WTC11 (cell line): ENCODE measurements at regions not wholly inside any gene's neighbourhood (a gene's known extent, or its start where the extent isn't known, plus 50 kb on each side); places are given as distances from the start of the nearest gene placed in this dataset.

ENCODE experiments used
- ATAC-seq: fragments of 200-7000 bp; cut with Tn5 transposase; 2 replicates; pipeline ENCODE4 v1.10.0; 2021; ENCODE audit warnings: mild to moderate bottlenecking, moderate library complexity
- CTCF ChIA-PET: fragments of 300-600 bp; sonication (Branson Sonifier 250); formaldehyde crosslinking; loops from one replicate; lab custom pipeline; 2021; ENCODE audit warnings: antibody characterized with exemption; lab: Charles Lee
- POLR2A ChIA-PET: fragments of 350-600 bp; sonication (Branson Sonifier 250); formaldehyde crosslinking; loops from one replicate; lab custom pipeline; 2021; ENCODE audit warnings: antibody characterized with exemption; lab: Charles Lee
- DNase-seq: peaks from one replicate; pipeline ENCODE4 v3.0.0; 2021; ENCODE audit warnings: low spot score
- H3K27ac Mint-ChIP-seq: 2 replicates; pipeline ENCODE4 v1.8.0; 2021; ENCODE audit warnings: mixed read lengths
- H3K27me3 Mint-ChIP-seq: 2 replicates; pipeline ENCODE4 v1.8.0; 2021; ENCODE audit warnings: low read depth, mild to moderate bottlenecking, moderate library complexity, mixed read lengths
- H3K36me3 Mint-ChIP-seq: 2 replicates; pipeline ENCODE4 v1.8.0; 2021; ENCODE audit warnings: mixed read lengths
- H3K4me1 Mint-ChIP-seq: 2 replicates; pipeline ENCODE4 v1.8.0; 2022; ENCODE audit warnings: mixed read lengths
- H3K4me3 Mint-ChIP-seq: 2 replicates; pipeline ENCODE4 v1.8.0; 2021; ENCODE audit warnings: mild to moderate bottlenecking, moderate library complexity, mixed read lengths
- H3K9me3 Mint-ChIP-seq: 2 replicates; pipeline ENCODE4 v1.8.0; 2021; ENCODE audit warnings: mixed read lengths
- EMX1 ChIP-seq: fragments of 250-450 bp; sonication (Bioruptor Pico); IDR thresholded peaks from 2 replicates; pipeline ENCODE4 v1.8.0; 2021; ENCODE audit warnings: mild to moderate bottlenecking
- FOXJ3 ChIP-seq: sonication (generic); formaldehyde crosslinking; IDR thresholded peaks from 2 replicates; pipeline ENCODE4 v1.9.0; 2021; ENCODE audit warnings: missing genetic modification reagents, mild to moderate bottlenecking, borderline replicate concordance
- GABPB1 ChIP-seq: sonication (generic); formaldehyde crosslinking; IDR thresholded peaks from 2 replicates; pipeline ENCODE4 v1.8.1; 2023; ENCODE audit warnings: mild to moderate bottlenecking, missing genetic modification reagents
- HMGA2 ChIP-seq: fragments of 250-450 bp; sonication (Bioruptor Pico); IDR thresholded peaks from 2 replicates; pipeline ENCODE4 v1.4.0; 2021; ENCODE audit warnings: mild to moderate bottlenecking, moderate library complexity
- NFE2L1 ChIP-seq: sonication (generic); formaldehyde crosslinking; IDR thresholded peaks from 2 replicates; pipeline ENCODE4 v1.8.1; 2023; ENCODE audit warnings: missing genetic modification reagents
- NR3C1 ChIP-seq: sonication (generic); formaldehyde crosslinking; conservative IDR thresholded peaks from 2 replicates; pipeline ENCODE4 v1.8.1; 2023; ENCODE audit warnings: low read depth, mild to moderate bottlenecking, missing genetic modification reagents
- PRRX2 ChIP-seq: fragments of 250-450 bp; sonication (Bioruptor Pico); IDR thresholded peaks from 2 replicates; pipeline ENCODE4 v1.8.0; 2021; ENCODE audit warnings: mild to moderate bottlenecking
- SOX15 ChIP-seq: fragments of 250-450 bp; sonication (Bioruptor Pico); IDR thresholded peaks from 2 replicates; pipeline ENCODE4 v1.9.0; 2021; ENCODE audit warnings: mild to moderate bottlenecking
- SP1 ChIP-seq: sonication (generic); formaldehyde crosslinking; conservative IDR thresholded peaks from 2 replicates; pipeline ENCODE4 v1.8.1; 2022; ENCODE audit warnings: missing genetic modification reagents
- TP53 ChIP-seq: sonication (generic); formaldehyde crosslinking; IDR thresholded peaks from 2 replicates; pipeline ENCODE4 v1.8.1; 2023; ENCODE audit warnings: mild to moderate bottlenecking, missing genetic modification reagents
- ZNF423 ChIP-seq: fragments of 250-450 bp; sonication (Bioruptor Pico); IDR thresholded peaks from 2 replicates; pipeline ENCODE4 v2.1.2; 2022; ENCODE audit warnings: mild to moderate bottlenecking, moderate library complexity
- TF ChIP-seq, protein P1 (sequence below): fragments of 250-450 bp; sonication (Bioruptor Pico); IDR thresholded peaks from 2 replicates; pipeline ENCODE4 v1.9.0; 2021; ENCODE audit warnings: mild to moderate bottlenecking
- TF ChIP-seq, protein P2 (sequence below): sonication (generic); formaldehyde crosslinking; IDR thresholded peaks from 2 replicates; pipeline ENCODE4 v1.8.1; 2023; ENCODE audit warnings: mild to moderate bottlenecking, missing genetic modification reagents, moderate library complexity
- TF ChIP-seq, protein P3 (sequence below): sonication (generic); formaldehyde crosslinking; IDR thresholded peaks from 2 replicates; pipeline ENCODE4 v1.8.0; 2023; ENCODE audit warnings: missing genetic modification reagents, mild to moderate bottlenecking, borderline replicate concordance
- TF ChIP-seq, protein P4 (sequence below): sonication (generic); formaldehyde crosslinking; conservative IDR thresholded peaks from 2 replicates; pipeline ENCODE4 v1.8.1; 2023; ENCODE audit warnings: mild to moderate bottlenecking, low read depth, missing genetic modification reagents, moderate library complexity
- TF ChIP-seq, protein P5 (sequence below): fragments of 250-450 bp; sonication (Bioruptor Pico); conservative IDR thresholded peaks from 2 replicates; pipeline ENCODE4 v1.9.0; 2021; ENCODE audit warnings: mild to moderate bottlenecking
- TF ChIP-seq, protein P6 (sequence below): sonication (generic); formaldehyde crosslinking; IDR thresholded peaks from 2 replicates; pipeline ENCODE4 v1.8.1; 2022; ENCODE audit warnings: mild to moderate bottlenecking, moderate library complexity, missing genetic modification reagents
- TF ChIP-seq, protein P7 (sequence below): sonication (generic); formaldehyde crosslinking; IDR thresholded peaks from 2 replicates; pipeline ENCODE4 v1.8.1; 2022; ENCODE audit warnings: missing genetic modification reagents, borderline replicate concordance
- TF ChIP-seq, protein P8 (sequence below): sonication (generic); formaldehyde crosslinking; IDR thresholded peaks from 2 replicates; pipeline ENCODE4 v1.8.1; 2023; ENCODE audit warnings: mild to moderate bottlenecking, missing genetic modification reagents, borderline replicate concordance

DNA sequence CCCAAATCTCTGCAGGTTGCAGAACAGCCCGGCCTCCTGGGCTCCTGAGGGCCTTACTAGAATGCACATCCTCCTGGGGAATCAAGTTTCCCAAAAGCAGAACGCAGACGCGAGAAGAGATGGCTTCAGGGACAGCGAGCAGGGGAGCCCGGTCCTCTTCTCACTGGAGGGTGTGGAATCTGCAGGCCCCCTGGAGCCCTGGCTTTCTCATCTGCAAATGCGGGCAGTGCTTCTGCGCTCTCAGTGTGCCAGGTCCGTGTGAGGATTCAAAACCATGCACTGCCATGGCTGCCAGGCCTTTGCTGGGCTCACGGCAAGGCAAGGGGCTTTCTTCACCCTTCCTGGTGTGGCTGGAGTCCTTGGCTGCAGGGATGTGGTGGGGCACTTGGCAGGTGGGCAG is 330.9 kb upstream of the MKI67 start (continued):
- TF ChIP-seq, protein P1, sequence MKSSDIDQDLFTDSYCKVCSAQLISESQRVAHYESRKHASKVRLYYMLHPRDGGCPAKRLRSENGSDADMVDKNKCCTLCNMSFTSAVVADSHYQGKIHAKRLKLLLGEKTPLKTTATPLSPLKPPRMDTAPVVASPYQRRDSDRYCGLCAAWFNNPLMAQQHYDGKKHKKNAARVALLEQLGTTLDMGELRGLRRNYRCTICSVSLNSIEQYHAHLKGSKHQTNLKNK (CRISPR knock-in tag), result no peak
- TF ChIP-seq HMGA2 (CRISPR knock-in tag) (no peak), SOX15 (CRISPR knock-in tag) (no peak), ZNF423 (no peak), NFE2L1 (CRISPR knock-in tag) (no peak)
- TF ChIP-seq, protein P2, sequence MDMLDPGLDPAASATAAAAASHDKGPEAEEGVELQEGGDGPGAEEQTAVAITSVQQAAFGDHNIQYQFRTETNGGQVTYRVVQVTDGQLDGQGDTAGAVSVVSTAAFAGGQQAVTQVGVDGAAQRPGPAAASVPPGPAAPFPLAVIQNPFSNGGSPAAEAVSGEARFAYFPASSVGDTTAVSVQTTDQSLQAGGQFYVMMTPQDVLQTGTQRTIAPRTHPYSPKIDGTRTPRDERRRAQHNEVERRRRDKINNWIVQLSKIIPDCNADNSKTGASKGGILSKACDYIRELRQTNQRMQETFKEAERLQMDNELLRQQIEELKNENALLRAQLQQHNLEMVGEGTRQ (CRISPR knock-in tag), result no peak

DNA sequence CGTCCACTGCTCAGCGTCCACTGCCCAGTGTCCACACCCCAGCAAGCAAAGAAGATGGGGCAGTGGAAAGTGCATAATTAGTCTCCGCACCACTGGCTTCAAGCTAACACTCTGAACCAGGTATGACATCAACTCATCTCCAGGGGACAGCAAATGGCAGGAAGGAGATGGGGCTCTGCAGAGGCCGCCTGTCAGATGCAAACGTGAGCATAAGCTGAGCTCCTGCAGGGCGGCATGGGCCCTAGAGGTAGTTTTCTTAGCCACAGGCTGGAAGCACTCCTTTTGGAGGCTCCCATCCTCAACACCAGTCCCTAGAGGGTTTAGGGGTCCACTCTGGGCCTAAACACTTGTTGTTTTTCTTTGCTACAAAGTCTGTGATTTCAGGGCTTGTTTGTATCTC is 335.8 kb upstream of the MKI67 start:
- peak; percentile 28; the same call in 1 of the 2 replicates for ATAC-seq
- H3K9me3 Mint-ChIP-seq, result peaks cover 17% of the 10 kb centered on the region
- CTCF ChIA-PET, result interaction anchor here (1.3 kb wide), 1 partner anchor 194 kb away, joined by 4 read pairs; no protein-coding TSS in a partner anchor
- no peaks in the 10 kb centered on the region for H3K36me3 Mint-ChIP-seq
- H3K4me1 Mint-ChIP-seq, result peaks cover 14% of the 10 kb centered on the region
- peaks cover 2% of the 10 kb centered on the region; the same call in 1 of the 2 replicates for H3K27me3 Mint-ChIP-seq
- POLR2A ChIA-PET, result no interaction called here
- no peak overlapping the region for H3K4me3 Mint-ChIP-seq
- no peak overlapping the region for H3K27ac Mint-ChIP-seq
- no peak for DNase-seq
- TF ChIP-seq, protein P3, sequence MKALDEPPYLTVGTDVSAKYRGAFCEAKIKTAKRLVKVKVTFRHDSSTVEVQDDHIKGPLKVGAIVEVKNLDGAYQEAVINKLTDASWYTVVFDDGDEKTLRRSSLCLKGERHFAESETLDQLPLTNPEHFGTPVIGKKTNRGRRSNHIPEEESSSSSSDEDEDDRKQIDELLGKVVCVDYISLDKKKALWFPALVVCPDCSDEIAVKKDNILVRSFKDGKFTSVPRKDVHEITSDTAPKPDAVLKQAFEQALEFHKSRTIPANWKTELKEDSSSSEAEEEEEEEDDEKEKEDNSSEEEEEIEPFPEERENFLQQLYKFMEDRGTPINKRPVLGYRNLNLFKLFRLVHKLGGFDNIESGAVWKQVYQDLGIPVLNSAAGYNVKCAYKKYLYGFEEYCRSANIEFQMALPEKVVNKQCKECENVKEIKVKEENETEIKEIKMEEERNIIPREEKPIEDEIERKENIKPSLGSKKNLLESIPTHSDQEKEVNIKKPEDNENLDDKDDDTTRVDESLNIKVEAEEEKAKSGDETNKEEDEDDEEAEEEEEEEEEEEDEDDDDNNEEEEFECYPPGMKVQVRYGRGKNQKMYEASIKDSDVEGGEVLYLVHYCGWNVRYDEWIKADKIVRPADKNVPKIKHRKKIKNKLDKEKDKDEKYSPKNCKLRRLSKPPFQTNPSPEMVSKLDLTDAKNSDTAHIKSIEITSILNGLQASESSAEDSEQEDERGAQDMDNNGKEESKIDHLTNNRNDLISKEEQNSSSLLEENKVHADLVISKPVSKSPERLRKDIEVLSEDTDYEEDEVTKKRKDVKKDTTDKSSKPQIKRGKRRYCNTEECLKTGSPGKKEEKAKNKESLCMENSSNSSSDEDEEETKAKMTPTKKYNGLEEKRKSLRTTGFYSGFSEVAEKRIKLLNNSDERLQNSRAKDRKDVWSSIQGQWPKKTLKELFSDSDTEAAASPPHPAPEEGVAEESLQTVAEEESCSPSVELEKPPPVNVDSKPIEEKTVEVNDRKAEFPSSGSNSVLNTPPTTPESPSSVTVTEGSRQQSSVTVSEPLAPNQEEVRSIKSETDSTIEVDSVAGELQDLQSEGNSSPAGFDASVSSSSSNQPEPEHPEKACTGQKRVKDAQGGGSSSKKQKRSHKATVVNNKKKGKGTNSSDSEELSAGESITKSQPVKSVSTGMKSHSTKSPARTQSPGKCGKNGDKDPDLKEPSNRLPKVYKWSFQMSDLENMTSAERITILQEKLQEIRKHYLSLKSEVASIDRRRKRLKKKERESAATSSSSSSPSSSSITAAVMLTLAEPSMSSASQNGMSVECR (CRISPR knock-in tag), result no peak
- no peak for TF ChIP-seq GABPB1
- TF ChIP-seq, protein P4, sequence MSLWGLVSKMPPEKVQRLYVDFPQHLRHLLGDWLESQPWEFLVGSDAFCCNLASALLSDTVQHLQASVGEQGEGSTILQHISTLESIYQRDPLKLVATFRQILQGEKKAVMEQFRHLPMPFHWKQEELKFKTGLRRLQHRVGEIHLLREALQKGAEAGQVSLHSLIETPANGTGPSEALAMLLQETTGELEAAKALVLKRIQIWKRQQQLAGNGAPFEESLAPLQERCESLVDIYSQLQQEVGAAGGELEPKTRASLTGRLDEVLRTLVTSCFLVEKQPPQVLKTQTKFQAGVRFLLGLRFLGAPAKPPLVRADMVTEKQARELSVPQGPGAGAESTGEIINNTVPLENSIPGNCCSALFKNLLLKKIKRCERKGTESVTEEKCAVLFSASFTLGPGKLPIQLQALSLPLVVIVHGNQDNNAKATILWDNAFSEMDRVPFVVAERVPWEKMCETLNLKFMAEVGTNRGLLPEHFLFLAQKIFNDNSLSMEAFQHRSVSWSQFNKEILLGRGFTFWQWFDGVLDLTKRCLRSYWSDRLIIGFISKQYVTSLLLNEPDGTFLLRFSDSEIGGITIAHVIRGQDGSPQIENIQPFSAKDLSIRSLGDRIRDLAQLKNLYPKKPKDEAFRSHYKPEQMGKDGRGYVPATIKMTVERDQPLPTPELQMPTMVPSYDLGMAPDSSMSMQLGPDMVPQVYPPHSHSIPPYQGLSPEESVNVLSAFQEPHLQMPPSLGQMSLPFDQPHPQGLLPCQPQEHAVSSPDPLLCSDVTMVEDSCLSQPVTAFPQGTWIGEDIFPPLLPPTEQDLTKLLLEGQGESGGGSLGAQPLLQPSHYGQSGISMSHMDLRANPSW, result no peak
- no peak for TF ChIP-seq NR3C1 (CRISPR knock-in tag)
- TF ChIP-seq, protein P5, sequence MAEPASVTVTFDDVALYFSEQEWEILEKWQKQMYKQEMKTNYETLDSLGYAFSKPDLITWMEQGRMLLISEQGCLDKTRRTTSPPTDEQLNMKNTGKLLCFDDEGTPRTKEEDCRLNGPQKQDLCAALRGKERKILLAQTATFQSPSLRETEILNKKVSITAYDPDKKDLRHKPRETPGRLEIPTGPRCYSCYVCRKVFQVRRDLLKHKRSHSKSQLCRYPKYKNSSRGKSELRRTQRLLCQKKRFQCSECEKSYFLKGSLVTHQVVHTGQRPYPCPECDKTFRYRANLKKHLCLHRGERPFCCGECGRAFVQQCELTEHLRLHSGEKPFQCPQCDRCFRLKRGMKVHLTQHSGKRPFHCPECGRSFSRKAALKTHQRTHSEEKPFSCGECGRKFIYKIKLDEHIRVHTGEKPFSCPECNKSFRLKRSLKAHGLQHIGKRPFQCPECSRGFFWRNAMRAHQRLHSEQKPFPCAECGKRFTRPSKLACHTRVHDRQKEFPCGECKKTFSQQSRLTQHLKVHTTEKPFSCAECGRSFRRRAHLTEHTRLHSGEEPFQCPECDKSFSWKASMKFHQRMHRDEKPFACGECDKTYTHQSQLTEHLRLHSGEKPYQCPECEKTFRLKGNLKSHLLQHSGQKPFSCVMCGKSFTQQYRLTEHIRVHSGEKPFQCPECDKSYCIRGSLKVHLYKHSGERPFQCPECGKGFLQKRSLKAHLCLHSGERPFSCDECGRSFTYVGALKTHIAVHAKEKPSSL (CRISPR knock-in tag), result no peak
- TF ChIP-seq FOXJ3 (CRISPR knock-in tag), result no peak
- TF ChIP-seq TP53 (CRISPR knock-in tag), result no peak
- TF ChIP-seq, protein P6, sequence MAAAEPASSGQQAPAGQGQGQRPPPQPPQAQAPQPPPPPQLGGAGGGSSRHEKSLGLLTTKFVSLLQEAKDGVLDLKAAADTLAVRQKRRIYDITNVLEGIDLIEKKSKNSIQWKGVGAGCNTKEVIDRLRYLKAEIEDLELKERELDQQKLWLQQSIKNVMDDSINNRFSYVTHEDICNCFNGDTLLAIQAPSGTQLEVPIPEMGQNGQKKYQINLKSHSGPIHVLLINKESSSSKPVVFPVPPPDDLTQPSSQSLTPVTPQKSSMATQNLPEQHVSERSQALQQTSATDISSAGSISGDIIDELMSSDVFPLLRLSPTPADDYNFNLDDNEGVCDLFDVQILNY (CRISPR knock-in tag), result no peak
- TF ChIP-seq PRRX2 (CRISPR knock-in tag), result no peak
- no peak for TF ChIP-seq ZNF423
- TF ChIP-seq, protein P7, sequence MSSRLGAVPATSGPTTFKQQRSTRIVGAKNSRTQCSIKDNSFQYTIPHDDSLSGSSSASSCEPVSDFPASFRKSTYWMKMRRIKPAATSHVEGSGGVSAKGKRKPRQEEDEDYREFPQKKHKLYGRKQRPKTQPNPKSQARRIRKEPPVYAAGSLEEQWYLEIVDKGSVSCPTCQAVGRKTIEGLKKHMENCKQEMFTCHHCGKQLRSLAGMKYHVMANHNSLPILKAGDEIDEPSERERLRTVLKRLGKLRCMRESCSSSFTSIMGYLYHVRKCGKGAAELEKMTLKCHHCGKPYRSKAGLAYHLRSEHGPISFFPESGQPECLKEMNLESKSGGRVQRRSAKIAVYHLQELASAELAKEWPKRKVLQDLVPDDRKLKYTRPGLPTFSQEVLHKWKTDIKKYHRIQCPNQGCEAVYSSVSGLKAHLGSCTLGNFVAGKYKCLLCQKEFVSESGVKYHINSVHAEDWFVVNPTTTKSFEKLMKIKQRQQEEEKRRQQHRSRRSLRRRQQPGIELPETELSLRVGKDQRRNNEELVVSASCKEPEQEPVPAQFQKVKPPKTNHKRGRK, result no peak
- TF ChIP-seq, protein P8, sequence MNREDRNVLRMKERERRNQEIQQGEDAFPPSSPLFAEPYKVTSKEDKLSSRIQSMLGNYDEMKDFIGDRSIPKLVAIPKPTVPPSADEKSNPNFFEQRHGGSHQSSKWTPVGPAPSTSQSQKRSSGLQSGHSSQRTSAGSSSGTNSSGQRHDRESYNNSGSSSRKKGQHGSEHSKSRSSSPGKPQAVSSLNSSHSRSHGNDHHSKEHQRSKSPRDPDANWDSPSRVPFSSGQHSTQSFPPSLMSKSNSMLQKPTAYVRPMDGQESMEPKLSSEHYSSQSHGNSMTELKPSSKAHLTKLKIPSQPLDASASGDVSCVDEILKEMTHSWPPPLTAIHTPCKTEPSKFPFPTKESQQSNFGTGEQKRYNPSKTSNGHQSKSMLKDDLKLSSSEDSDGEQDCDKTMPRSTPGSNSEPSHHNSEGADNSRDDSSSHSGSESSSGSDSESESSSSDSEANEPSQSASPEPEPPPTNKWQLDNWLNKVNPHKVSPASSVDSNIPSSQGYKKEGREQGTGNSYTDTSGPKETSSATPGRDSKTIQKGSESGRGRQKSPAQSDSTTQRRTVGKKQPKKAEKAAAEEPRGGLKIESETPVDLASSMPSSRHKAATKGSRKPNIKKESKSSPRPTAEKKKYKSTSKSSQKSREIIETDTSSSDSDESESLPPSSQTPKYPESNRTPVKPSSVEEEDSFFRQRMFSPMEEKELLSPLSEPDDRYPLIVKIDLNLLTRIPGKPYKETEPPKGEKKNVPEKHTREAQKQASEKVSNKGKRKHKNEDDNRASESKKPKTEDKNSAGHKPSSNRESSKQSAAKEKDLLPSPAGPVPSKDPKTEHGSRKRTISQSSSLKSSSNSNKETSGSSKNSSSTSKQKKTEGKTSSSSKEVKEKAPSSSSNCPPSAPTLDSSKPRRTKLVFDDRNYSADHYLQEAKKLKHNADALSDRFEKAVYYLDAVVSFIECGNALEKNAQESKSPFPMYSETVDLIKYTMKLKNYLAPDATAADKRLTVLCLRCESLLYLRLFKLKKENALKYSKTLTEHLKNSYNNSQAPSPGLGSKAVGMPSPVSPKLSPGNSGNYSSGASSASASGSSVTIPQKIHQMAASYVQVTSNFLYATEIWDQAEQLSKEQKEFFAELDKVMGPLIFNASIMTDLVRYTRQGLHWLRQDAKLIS, result no peak
- TF ChIP-seq, protein P1 (CRISPR knock-in tag), result no peak
- TF ChIP-seq EMX1 (CRISPR knock-in tag), result no peak
- no peak for TF ChIP-seq SP1
